GM21447 (cell line): ENCODE measurements at regions not wholly inside any gene's neighbourhood (a gene's known extent, or its start where the extent isn't known, plus 50 kb on each side); places are given as distances from the start of the nearest gene placed in this dataset.
"Not testable (repeated sequence)": the region's sequence is repeated elsewhere in the genome, so short reads cannot be mapped to it uniquely, and the experiment has no call there.

Experiments
- ATAC-seq: cut with Tn5 transposase; IDR thresholded peaks from one replicate; pipeline ENCODE4 v1.9.1; 2021; ENCODE audit not compliant: unreplicated experiment

DNA sequence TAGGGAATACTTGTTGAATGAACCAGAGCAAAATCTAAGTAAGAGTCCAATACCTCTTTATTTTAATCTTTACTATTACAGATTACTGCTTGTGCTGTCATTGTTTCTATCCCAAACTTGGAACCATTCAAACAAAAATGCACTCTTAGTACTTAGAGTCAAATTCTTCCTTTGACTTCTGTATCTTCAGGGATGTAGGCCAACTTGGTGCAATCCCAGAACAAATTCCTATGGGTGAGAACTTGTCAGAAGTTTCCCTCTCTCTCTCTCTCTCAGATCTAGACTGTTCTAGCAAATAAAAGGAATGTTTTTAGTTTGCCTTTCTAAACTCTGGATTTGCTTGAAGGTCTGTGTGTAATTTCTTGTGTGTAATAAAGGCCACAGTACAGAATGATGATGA is 329.0 kb upstream of the TMTC4 start:
- no peak for ATAC-seq

- ATAC-seq, result no peak
Measured at GRCh38 chr13:100989392-100989791, 314.8 kb upstream of the TMTC4 start.

GRCh38 chr13:100988921-100989320 is 314.3 kb upstream of the TMTC4 start:
- ATAC-seq, result no peak

- ATAC-seq, result no peak
Measured at GRCh38 chr13:100987948-100988347, 313.4 kb upstream of the TMTC4 start.

DNA sequence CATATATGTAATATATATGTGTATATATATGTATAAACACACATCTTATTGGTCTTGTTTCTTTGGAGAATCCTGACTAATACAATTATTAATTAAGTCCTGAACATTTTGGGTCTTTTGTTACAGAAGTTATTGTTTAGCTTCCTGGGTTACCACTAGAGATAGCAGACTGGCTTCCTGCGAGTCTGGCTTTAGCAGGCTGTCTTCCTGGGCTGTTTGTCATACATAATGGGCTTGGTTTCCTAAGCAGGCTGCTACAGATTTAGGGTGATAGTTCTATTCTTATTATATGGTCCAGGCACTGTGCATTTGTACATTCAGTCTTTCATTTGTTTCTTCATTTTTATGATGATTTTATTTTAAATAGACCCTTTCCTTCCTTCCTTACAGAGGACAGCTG is 312.0 kb upstream of the TMTC4 start:
- no peak for ATAC-seq

DNA sequence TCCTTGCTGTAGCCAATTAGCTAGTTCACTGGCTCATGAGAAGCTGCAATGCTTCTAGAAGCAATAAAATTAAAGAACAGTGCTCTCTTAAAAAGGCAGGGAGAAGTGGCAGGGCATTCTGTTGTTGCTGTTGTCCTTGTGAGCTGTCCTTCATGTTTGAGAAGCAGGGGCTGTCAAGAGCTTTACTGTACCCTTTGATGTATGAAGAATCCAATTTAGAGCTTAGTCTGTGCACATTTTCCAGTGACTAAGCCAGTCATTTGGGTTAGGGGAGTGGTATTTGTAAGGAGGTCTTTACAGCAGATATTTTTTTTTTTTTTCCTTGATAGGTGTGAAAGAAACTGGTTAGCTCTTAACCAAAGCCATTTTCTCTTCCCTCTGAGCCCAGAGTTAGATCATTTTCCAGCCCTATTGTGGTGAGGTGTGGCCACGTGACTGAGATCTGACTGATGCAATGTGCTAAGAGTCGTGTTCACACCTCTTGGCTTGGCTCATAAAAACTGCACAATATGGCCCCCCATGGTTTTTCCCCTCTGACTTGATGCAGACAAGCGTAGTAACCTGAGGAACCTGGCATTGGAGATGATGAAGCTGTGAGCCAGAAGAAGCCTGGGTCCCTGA is 309.6 kb upstream of the TMTC4 start:
- no peak for ATAC-seq

- no peak for ATAC-seq
Measured at GRCh38 chr13:100983111-100983510, 308.5 kb upstream of the TMTC4 start.

DNA sequence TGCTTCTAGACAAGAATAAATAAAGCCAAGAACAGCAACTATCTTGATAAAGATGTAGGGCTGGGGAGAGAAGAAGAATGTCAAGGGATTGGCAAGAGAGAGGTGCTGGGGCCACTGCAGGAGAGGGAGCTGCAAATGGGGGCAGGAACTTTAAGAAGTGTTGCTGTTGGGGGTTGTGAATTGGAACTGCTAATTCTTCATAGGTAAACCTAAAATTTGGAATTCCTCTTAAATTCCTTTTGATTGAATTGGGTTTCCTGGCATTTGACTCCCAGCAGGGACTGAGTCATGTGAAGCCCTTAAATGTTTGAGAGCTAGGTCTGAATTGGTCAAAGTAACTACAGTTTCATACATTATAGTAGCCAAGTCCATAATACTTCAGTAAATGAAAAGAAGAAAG is 305.6 kb upstream of the TMTC4 start:
- ATAC-seq, result no peak

GRCh38 chr13:100977841-100978240 is 303.2 kb upstream of the TMTC4 start:
- no peak for ATAC-seq

GRCh38 chr13:100976993-100977392 is 302.4 kb upstream of the TMTC4 start:
- ATAC-seq, result no peak

DNA sequence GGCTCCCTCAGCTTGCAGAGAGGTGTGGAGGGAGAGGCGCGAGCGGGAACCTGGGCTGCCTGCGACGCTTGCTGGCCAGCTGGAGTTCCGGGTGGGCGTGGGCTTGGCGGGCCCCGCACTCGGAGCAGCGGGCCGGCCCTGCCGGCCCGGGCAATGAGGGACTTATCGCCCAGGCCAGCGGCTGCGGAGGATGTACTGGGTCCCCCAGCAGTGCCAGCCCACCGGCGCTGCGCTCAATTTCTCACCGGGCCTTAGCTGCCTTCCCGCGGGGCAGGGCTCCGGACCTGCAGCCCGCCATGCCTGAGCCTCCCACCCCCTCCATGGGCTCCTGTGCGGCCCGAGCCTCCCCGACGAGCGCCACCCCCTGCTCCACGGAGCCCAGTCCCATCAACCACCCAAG is 301.1 kb upstream of the TMTC4 start:
- not testable (repeated sequence) for ATAC-seq

- no peak for ATAC-seq
Measured at GRCh38 chr13:100962585-100962984, 288.0 kb upstream of the TMTC4 start.

DNA sequence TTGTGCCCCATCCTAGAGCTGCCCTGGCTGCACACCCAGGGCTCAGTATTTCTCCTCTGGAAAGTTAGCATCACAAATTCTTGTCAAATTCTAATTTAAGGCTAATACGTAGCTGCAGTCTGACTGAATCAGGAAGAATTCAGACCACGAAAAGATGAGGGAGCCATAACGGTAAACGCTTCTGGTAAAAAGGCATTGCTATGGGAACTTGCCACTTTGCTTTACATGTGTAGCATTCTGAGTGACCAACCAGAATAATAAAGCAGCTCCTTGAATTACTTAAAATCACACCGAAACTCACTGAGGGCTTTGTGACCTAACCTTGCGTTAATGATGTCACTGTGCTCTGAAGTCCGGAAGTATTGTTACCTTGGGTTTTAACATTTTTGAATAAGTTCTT is 286.6 kb upstream of the TMTC4 start:
- no peak for ATAC-seq

DNA sequence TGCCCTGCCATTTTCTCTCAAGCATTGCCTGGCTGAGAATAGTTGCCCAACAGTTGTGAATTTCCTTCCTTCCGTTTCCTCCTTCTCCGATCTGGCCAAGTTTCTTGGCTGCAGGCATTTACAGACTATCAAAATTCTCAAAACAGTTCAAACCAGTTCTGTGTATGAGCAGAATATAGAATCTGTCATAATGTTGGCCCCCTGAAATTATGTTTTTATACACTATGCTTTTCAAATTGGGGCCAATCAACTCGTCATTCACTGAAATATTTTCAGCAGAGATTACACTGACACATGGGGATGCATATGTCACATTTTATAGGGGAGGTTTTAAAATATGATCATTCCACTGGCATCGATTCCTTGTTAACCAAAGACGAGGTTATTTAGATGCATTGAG is 284.2 kb upstream of the TMTC4 start:
- no peak for ATAC-seq

GRCh38 chr13:100957741-100958140 is 283.1 kb upstream of the TMTC4 start:
- no peak for ATAC-seq

DNA sequence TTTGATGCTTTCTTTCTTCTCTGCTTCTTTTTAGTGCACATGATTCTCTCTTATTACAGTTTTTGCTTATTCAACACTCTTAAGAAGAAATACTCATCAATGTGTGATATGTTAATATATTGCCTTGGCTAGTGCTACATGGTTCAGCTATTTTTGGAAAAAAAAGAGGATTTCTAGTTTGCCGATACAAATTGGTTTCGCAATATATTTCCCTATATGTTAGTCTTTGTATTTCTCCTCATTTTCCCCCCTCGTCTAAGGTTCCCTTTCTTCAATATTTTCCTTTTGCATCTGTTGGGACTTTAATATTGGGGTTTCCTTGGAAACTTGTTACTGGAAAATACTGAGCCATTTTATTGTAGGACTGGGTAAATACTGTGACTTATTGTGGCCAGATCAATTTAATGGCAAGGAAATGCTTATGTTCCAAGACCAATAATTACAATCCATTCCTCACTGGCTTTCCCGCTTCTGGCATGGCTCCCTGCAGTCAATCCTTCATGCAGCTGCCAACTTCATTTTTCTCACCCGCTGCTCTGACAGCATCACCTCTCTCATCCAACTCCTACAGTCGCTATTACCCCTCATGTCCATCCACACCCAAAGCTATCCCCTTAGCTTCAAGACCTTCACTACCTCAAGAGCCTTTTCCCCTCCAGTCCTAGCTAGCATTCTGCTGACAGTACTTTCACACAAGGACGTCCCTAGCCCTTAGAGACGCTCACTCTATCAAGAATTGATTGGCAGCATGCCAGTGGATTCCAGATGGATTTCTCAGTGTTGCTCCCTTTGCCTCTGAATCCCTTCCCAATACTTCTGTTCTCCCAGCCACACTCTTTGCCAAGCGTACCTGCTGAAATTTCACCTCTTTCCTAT is 280.1 kb upstream of the TMTC4 start:
- ATAC-seq, result no peak

DNA sequence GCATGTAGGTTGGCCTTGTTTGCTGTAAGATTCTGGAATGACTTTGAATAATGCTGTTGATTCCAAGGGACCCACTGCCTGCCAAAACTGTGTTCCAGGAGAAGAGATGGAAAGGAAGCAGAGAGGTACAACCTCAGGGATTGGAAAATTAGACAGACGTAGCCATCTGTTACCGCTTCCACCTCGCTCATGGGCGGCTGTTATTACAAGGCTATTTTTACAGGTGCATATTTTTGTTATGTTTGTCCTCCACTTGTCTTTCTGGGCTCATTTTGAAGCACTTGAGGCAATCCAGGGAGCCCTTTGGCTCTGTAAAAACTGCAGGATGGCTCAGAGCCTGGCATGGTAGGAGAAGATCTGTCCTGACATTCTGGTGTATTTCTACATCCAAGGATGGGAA is 276.4 kb upstream of the TMTC4 start:
- no peak for ATAC-seq

DNA sequence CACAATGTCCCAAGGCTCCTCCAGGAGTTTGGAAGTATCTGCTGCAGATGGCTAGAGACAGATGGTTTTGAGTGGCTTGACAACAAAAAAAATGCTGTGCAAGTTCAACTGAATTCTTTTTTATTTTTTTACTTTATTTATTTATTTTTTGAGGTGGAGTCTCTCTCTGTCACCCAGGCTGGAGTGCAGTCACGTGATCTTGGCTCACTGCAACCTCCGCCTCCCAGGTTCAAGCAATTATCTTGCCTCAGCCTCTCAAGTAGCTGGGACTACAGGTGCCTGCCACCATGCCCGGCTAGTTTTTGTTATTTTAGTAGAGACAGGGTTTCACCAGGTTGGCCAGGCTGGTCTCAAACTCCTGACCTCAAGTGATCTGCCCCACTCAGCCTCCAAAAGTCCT is 274.3 kb upstream of the TMTC4 start:
- ATAC-seq, result not testable (repeated sequence)

- ATAC-seq, result no peak
Measured at GRCh38 chr13:100946588-100946987, 272.0 kb upstream of the TMTC4 start.

DNA sequence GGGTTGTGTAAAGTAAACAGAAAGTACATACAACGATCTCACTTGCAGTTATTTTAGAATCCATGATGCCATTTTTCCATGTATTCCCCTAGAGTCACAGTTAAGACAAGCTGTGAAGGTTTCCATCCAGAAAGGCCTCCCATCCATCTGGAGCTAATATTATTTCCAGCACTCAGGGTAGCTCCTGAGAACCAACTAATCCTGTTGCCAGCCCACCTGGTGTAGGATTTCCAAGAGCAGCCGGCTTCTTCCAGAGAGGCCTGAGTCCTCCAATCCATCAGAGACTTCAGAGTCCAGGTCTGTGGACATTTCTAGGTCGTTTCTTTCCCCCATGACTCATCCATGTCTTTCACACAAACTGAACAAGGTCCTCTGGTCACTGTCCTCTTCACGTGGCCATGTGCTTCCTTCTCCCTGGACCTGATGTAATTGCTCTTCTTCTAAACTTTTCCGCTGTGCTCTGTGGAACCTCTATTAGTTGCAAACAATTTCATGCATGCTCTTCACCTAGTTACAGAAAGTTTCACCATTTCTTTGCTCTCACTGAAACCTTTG is 270.3 kb upstream of the TMTC4 start:
- no peak for ATAC-seq

- no peak for ATAC-seq
Measured at GRCh38 chr13:100942742-100943141, 268.1 kb upstream of the TMTC4 start.
